ENCODE measurements at regions not wholly inside any gene's neighbourhood (a gene's known extent, or its start where the extent isn't known, plus 50 kb on each side); places are given as distances from the start of the nearest gene placed in this dataset.
"Not testable (repeated sequence)": the region's sequence is repeated elsewhere in the genome, so short reads cannot be mapped to it uniquely, and the experiment has no call there.

DNA sequence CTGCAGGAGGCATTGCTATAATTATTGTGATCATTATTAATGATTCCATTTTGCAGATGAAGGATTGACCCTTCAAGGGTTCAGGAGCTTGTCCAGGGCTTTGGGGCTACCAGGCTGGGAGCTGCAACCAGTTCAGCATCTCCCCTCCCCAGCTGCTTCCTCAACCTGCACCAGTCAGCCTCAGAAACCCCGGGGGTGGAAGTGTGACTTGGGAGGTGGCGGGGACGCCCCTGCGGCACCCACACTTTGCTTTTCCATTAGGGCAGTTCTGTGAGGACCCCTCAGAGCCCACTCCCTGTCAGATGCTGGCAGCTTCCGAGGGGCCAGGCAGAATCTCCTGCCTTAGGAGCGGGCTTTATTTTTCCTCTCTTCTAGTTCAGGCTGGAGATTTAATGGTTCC, 85.6 kb downstream of the OLFM1 start:
- Mint-ChIP-seq H3K4me3 (no peak overlapping the region), H3K36me3 (ENCODE audit: low read depth) (no peaks in the 10 kb centered on the region), H3K27ac (no peak overlapping the region), H3K4me1 (ENCODE audit: low read depth) (no peaks in the 10 kb centered on the region), H3K9me3 (no peaks in the 10 kb centered on the region), H3K27me3 (no peaks in the 10 kb centered on the region)
- intact Hi-C loops (cut with micrococcal nuclease) = no loop called here

DNA sequence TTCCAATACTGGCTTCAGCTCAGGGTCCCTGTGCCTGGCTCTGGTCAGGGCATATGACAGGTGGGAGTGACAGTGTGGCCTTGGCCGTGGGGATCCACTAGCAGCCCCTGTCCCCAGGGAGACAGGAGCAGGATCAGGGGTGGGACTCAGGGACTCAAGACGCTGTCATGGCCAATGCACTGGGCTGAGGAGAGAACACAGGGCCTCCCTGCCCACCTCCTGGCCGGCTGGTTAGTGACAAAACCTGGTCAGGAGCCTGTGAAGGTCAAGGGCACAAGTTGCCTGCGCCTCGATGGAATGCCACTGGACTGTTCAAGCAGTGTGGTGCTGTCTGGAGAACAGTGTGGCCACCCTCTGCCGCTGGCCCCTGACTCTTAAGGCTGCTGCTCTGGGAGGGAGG, 86.8 kb downstream of the OLFM1 start:
- Mint-ChIP-seq H3K4me1 (ENCODE audit: low read depth) (no peaks in the 10 kb centered on the region), H3K9me3 (no peaks in the 10 kb centered on the region), H3K27ac (no peak overlapping the region), H3K36me3 (ENCODE audit: low read depth) (no peaks in the 10 kb centered on the region), H3K4me3 (no peak overlapping the region), H3K27me3 (no peaks in the 10 kb centered on the region)
- intact Hi-C loops (cut with micrococcal nuclease) = no loop called here

DNA sequence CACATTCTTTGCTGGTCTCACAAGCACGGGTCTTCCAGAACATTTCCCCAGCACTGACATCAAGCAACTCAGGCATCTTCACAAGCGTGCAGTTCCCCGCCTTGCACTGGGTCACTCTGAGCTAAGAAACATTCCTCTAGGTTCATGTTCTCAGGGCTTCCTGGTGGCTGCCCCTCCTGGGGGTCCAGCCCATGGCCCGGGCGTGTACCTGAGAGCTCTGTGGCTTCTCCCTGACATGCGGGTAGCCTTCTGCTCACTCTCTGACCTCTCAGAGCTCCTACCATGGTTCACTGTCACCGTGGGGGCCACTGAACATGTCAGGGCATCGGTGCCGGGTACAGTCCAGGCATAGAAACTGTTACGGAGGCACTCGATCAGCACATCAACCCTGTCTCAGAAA, 87.5 kb downstream of the OLFM1 start:
- no peaks in the 10 kb centered on the region for H3K27me3 Mint-ChIP-seq
- H3K36me3 Mint-ChIP-seq (ENCODE audit: low read depth) = no peaks in the 10 kb centered on the region
- H3K4me1 Mint-ChIP-seq (ENCODE audit: low read depth) = no peaks in the 10 kb centered on the region
- H3K27ac Mint-ChIP-seq = no peak overlapping the region
- no peak overlapping the region for H3K4me3 Mint-ChIP-seq
- intact Hi-C loops (cut with micrococcal nuclease) = no loop called here
- no peaks in the 10 kb centered on the region for H3K9me3 Mint-ChIP-seq

DNA sequence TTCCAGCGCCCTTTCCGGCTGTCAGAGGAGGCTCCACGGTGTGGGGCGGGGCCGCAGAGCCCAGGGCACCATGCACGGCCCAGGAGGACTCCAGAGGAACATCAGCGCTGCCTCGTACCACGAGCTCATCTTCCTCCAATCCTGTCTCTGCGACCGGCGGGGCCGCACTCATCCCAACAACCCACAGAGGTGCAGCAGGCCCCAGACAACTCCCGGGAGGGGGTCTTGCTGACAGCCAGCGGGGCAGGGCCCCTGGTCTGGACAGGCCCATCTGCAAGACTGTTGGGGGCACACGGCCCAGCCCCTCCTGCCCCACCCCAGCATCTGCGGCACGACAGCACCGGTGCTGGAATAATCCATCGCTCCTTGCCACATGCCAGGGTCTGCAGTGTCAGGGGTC, 88.8 kb downstream of the OLFM1 start:
- intact Hi-C loops (cut with micrococcal nuclease) = no loop called here
- Mint-ChIP-seq H3K4me1 (ENCODE audit: low read depth) (no peaks in the 10 kb centered on the region), H3K27me3 (no peaks in the 10 kb centered on the region)

DNA sequence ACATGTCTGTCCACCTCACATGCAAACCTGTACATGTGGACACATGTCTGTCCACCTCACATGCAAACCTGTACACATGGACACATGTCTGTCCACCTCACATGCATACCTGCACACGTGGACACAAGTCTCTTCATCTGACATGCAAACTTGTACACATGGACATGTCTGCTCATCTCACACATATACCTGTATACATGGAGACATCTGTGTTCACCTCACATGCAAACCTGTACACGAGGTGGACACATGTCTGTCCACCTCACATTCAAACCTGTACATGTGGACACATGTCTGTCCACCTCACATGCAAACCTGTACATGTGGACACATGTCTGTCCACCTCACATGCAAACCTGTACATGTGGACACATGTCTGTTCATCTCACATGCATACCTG, 90.1 kb downstream of the OLFM1 start:
- intact Hi-C loops (cut with micrococcal nuclease); H3K9me3 Mint-ChIP-seq; H3K27me3 Mint-ChIP-seq; H3K4me1 Mint-ChIP-seq (ENCODE audit: low read depth); H3K27ac Mint-ChIP-seq; H3K36me3 Mint-ChIP-seq (ENCODE audit: low read depth); H3K4me3 Mint-ChIP-seq: not testable (repeated sequence)

More for the DNA sequence above, 88.8 kb downstream of the OLFM1 start:
- Mint-ChIP-seq H3K27ac (no peak overlapping the region), H3K36me3 (ENCODE audit: low read depth) (no peaks in the 10 kb centered on the region), H3K4me3 (no peak overlapping the region), H3K9me3 (no peaks in the 10 kb centered on the region)

DNA sequence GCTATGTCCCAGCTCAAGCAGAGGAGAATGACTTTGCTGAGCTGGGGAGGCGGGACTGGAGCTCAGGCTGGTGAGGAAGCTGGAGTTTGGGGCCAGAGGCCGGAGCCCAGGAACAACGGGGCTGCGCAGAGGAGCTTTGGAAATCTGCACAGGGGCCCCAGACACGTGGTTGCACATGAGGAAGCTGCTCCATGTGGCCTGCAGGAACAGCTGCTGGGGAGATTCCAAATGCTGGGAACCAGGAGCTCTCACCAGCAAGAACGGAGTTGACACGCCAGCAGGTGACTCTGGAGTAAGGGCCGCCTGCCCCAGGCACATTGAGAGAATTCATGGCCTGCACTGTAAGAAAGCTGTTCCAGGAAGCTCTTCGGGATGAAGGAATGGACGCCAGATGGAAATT, 91.0 kb downstream of the OLFM1 start:
- no peaks in the 10 kb centered on the region for H3K9me3 Mint-ChIP-seq
- intact Hi-C loops (cut with micrococcal nuclease) = no loop called here
- H3K27me3 Mint-ChIP-seq = no peaks in the 10 kb centered on the region
- H3K36me3 Mint-ChIP-seq (ENCODE audit: low read depth) = no peaks in the 10 kb centered on the region
- no peak overlapping the region for H3K4me3 Mint-ChIP-seq
- H3K4me1 Mint-ChIP-seq (ENCODE audit: low read depth) = no peaks in the 10 kb centered on the region
- H3K27ac Mint-ChIP-seq = no peak overlapping the region

DNA sequence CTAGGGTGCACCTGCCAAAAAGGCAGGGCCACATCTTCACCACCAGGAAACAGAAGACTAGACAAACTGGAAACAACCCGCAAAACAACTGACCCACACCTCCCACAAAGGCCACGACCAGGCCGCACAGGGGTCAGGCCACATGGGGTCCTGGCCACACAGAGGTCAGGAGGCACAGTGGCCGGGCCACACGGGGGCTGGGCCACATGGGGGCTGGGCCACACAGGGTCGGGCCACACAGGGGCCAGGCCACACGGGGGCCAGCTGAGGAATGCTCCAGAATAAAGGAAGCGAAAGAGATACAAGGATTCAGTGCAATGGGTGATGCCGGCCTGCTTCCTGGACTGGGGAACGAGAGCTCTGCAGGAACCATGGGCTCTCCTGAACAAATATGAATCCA, 91.6 kb downstream of the OLFM1 start:
- Mint-ChIP-seq H3K4me1 (ENCODE audit: low read depth) (no peaks in the 10 kb centered on the region), H3K4me3 (no peak overlapping the region), H3K36me3 (ENCODE audit: low read depth) (no peaks in the 10 kb centered on the region), H3K27ac (no peak overlapping the region), H3K27me3 (no peaks in the 10 kb centered on the region), H3K9me3 (no peaks in the 10 kb centered on the region)
- intact Hi-C loops (cut with micrococcal nuclease) = no loop called here

DNA sequence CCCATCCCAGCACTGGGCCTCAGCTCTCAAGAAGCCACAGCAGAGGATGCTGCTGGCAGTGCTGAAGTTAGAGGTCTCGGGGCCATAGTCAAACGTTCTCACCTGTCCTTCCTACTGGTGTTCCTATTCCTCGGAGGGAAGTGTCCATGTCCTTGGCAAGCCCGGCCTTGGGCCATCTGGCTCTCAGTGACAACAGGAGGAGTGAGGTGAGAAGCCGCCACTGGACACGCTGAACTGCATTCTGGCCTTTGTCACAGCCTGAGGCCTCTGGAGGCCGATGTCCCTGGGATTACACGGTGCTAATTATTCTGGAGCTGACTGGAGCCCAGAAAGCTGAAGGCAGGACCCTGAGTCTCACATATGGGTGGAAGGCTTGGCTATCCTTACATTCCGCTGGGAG, 92.5 kb downstream of the OLFM1 start:
- Mint-ChIP-seq H3K4me1 (ENCODE audit: low read depth) (no peaks in the 10 kb centered on the region), H3K4me3 (no peak overlapping the region), H3K27me3 (no peaks in the 10 kb centered on the region), H3K9me3 (no peaks in the 10 kb centered on the region), H3K36me3 (ENCODE audit: low read depth) (no peaks in the 10 kb centered on the region), H3K27ac (no peak overlapping the region)
- intact Hi-C loops (cut with micrococcal nuclease) = no loop called here

DNA sequence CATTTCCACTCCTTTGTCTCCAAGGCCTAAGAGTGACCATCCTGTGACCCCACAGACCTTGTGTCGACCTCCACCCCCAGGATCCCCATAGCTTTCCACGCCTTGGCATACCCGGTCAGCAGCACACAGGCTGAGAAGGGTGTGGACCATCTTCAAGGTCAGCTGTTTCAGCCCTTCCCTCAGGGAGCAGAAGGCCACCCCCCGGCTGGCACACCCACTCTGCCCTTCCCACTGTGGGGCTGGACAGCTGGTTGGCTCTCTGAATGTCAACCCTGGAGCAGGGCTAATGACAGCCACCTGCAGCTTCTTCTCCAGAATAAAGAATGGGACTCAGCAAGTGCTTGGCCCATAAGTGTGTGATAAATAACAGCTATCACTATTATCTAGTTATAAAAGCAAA, 93.1 kb downstream of the OLFM1 start:
- Mint-ChIP-seq H3K9me3 (no peaks in the 10 kb centered on the region), H3K36me3 (ENCODE audit: low read depth) (no peaks in the 10 kb centered on the region), H3K4me3 (no peak overlapping the region), H3K27me3 (no peaks in the 10 kb centered on the region), H3K27ac (no peak overlapping the region), H3K4me1 (ENCODE audit: low read depth) (no peaks in the 10 kb centered on the region)
- intact Hi-C loops (cut with micrococcal nuclease) = no loop called here

DNA sequence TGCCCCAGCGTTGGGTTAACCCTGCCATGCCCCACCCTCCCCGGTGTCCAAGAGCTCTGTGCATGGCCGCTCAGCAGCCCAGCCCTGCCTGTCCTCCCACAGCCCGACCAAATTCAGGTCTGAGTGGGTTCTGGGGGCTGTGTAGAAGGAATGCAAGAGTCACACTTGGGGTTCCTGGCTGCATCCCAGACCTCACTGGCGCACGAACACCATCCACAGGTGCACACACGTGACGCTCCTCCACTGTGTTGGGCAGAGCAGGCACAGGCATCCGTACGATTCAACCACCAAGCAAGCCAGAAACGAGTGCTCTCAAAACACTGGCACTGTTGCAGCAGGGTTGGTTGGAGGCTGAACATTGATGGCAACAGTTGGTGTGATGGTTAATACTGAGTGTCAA, 93.9 kb downstream of the OLFM1 start:
- no peaks in the 10 kb centered on the region for H3K9me3 Mint-ChIP-seq
- no peak overlapping the region for H3K4me3 Mint-ChIP-seq
- no peak overlapping the region for H3K27ac Mint-ChIP-seq
- H3K4me1 Mint-ChIP-seq (ENCODE audit: low read depth) = no peaks in the 10 kb centered on the region
- intact Hi-C loops (cut with micrococcal nuclease) = no loop called here
- no peaks in the 10 kb centered on the region for H3K36me3 Mint-ChIP-seq (ENCODE audit: low read depth)
- no peaks in the 10 kb centered on the region for H3K27me3 Mint-ChIP-seq

DNA sequence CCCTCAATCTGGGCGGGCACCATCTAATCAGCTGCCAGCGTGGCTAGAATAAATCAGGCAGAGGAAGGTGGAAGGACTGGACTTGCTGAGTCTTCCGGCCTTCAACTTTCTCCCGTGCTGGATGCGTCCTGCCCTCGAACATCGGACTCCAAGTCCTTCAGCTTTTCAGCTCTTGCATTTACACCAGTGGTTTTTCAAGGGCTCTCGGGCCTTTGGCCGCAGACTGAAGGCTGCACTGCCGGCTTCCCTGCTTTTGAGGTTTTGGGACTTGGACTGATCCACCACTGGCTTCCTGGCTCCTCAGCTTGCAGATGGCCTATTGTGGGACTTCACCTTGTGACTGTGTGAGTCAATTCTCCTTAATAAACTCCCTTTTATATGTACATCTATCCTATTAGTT, 94.4 kb downstream of the OLFM1 start:
- H3K4me3 Mint-ChIP-seq; H3K36me3 Mint-ChIP-seq (ENCODE audit: low read depth); H3K9me3 Mint-ChIP-seq; H3K27me3 Mint-ChIP-seq; H3K27ac Mint-ChIP-seq; H3K4me1 Mint-ChIP-seq (ENCODE audit: low read depth); intact Hi-C loops (cut with micrococcal nuclease): not testable (repeated sequence)

DNA sequence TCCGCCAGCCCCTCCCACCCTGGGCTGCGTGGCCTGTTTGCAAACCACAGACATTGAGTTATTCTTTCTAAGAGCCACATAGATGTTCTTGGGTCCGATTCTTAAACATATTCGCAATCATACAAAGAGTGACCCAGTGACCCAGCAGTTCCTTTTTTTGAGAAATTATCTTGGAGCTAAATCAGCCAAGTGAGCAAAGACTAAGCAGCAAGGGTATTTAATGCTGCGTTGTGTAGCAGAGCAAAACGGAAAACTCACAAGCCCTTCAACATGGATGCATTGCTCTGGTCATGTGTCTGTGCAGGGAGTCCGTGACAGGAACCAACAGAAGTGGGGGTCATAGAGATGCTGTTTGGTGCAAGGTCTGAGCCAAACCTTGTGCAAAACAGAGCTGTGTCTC, 95.6 kb downstream of the OLFM1 start:
- Mint-ChIP-seq H3K27ac (no peak overlapping the region), H3K9me3 (no peaks in the 10 kb centered on the region), H3K4me1 (ENCODE audit: low read depth) (no peaks in the 10 kb centered on the region), H3K27me3 (no peaks in the 10 kb centered on the region), H3K36me3 (ENCODE audit: low read depth) (no peaks in the 10 kb centered on the region), H3K4me3 (no peak overlapping the region)
- intact Hi-C loops (cut with micrococcal nuclease) = no loop called here

DNA sequence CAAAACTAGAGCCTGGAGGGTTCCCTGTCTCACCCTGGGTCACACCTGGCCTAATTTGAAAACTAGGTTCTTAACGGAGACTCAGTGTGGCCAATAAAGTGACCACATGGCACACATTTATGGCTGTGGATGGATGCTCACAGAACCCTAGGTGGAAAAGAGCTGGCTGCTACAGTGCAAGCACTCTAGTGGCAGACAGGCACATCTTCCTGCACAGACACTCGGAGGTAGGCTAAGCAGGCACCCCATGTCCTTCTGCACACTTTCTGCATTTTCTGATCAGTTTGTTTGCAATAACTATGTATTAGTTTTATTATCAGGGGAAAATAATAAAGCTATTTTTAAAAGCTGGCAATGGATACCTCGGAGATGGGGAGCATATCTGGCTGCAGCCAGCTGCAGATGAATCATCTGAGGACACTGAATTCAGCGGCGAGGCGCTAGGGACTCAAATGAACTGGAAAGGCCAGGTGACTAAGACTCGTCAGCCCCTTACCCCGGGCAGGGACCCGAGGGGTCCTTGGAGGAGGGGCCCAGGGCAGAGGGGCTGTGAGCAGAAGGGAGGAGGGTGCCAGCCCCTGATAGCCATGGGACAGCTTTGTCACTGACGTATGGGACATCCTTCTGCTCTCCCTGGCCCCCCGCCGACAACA, 96.2 kb downstream of the OLFM1 start:
- Mint-ChIP-seq H3K4me1 (ENCODE audit: low read depth) (no peaks in the 10 kb centered on the region), H3K9me3 (no peaks in the 10 kb centered on the region), H3K27ac (no peak overlapping the region), H3K36me3 (ENCODE audit: low read depth) (no peaks in the 10 kb centered on the region), H3K27me3 (no peaks in the 10 kb centered on the region), H3K4me3 (no peak overlapping the region)
- intact Hi-C loops (cut with micrococcal nuclease) = no loop called here

DNA sequence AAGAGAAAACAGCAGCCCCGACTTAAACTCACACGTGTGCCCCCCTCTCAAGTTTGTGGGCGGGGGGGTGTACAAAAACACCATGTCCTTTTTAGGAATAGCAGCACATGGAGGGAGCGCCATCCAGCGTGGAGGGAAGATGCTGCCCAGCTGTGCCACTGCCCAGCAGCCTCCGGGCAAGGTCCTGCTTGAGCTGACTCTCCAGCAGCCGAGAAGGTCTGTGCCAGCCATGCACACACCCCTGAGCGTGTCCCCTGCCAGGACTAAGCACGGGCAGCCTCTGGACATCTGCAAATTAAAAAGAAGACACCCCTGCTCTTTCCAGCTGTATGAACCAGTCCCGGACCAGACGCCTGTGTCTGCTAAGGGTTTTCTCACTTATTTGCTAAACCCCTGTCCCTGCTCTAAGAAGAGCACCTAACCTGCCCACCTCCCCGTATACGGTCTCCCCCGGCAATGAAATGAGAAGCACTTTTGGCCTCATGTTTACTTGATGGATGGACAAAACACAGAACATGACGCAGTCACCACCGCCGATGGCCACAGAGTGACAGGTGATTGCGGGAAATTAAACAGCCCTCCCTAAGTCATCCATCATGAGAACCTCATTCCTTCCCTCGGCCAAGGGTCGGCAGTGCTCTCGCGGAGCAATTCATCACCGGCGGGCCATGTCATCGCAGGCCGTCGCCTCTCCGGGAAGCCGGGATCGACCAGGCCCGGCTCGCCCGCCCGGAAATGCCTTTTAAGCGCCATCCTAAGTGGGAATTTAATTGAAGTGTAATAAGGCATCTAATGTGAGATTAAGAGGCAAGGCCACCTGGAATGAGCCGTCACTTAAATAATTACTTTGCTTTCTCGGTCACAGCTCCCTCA, 96.9 kb downstream of the OLFM1 start:
- no peaks in the 10 kb centered on the region for H3K9me3 Mint-ChIP-seq
- no peak overlapping the region for H3K27ac Mint-ChIP-seq
- H3K4me1 Mint-ChIP-seq (ENCODE audit: low read depth) = no peaks in the 10 kb centered on the region

DNA sequence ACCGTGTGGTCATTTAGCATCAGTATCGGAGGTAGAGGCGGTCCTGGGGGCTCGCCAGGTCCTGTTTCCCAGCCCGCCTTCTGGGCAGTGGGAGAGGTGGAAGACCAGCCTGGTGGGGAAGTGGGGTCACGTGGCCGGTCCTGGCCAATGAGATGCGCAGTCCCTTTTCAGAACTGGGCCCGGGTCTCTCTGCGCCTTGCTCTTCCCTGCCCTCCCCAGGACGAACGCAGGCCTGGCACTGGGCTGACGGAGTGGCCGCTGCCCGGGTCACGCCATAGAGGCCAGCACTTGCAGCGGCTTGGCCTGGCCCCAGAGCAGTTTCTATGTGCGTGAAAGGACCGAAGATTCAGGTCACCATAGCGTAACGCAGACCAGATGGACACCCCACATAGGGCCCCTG, 97.6 kb downstream of the OLFM1 start:
- Mint-ChIP-seq H3K27ac (no peak overlapping the region), H3K4me3 (no peak overlapping the region), H3K27me3 (no peaks in the 10 kb centered on the region), H3K36me3 (ENCODE audit: low read depth) (no peaks in the 10 kb centered on the region), H3K9me3 (no peaks in the 10 kb centered on the region), H3K4me1 (ENCODE audit: low read depth) (no peaks in the 10 kb centered on the region)
- intact Hi-C loops (cut with micrococcal nuclease) = no loop called here

More for the DNA sequence above, 96.9 kb downstream of the OLFM1 start:
- intact Hi-C loops (cut with micrococcal nuclease) = no loop called here
- Mint-ChIP-seq H3K27me3 (no peaks in the 10 kb centered on the region), H3K4me3 (no peak overlapping the region), H3K36me3 (ENCODE audit: low read depth) (no peaks in the 10 kb centered on the region)
